Stimulated activated CD4-positive, alpha-beta T cell treated with anti-CD3 and anti-CD28 coated beads, Interleukin-4, amount 100 ng/mL, for 1 hour (primary cell): ENCODE measurements at regions not wholly inside any gene's neighbourhood (a gene's known extent, or its start where the extent isn't known, plus 50 kb on each side); places are given as distances from the start of the nearest gene placed in this dataset.

Source experiments
- DNase-seq: peaks from one replicate; pipeline ENCODE4 v3.0.0-alpha.2; 2020

DNA sequence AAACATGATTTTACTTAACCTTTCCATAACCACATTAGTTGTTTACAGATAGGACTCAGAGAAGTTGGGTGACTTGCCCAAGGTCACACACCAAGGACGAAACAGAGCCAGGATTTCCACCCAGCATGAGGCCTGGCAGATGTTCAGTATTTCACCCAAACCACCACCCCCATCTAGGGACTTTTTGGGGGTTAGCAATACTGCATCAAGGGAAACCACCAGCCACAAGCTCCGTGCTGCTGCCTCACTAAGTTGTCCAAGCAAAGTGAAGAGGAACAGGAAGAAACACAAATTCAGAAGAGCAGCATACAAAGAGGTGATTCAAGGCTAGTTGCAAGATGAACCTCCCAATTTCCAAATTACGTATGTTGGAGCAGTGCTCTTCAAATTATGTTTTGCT, 219.6 kb upstream of the RORB start:
- no peak for DNase-seq

DNA sequence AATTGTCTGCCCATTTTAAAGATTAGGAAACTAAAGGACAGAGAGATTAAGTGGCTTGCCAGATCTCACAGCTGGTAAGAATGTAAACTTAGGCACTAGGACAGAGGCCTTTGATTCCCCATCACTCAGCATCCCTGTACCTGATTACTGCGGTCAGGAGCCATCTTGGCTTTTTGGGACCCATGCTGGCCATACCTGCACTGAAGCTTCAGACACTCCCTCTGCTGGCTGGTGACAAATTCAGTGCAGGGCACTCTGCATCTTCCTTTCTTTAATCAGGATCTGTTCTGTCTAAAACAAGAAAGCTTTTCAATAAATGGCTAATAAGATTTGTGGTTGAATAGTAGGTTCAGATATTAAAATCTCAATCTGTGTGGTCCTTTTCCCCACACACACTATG, 215.5 kb upstream of the RORB start:
- DNase-seq = no peak

DNA sequence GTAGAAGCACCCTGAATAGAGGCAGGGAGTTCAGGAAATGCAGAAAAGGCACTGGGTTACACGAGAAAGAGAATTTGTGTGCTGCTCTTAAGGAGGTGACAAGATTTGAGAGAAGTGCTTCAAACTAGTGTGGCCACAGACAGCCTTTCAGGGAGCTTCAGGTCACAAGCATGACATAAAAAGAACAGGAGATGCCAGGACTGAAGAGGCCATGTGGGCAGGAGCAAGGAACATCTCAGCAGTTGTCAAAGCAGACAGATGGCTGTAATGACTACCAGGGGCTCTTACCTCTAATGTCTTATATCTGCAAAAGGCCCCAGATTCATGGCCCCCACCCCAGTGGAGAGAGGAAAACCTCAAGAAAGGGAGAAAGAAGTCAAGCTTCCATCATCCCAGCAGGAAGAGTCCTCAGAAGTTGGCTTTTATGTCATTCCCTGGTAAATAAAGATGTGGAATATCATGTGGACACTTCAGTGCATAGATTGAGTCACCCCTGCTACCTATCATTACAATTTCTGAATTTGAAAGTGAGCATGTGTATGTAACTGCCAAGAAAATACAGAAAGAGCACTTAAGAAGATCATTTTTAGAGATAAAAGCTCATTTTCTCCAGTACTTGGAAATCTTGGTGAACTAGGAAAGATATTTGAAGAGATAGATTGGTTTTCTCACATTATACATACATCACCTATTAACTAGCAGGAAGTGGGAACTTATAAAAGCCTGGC, 214.4 kb upstream of the RORB start:
- no peak for DNase-seq

DNA sequence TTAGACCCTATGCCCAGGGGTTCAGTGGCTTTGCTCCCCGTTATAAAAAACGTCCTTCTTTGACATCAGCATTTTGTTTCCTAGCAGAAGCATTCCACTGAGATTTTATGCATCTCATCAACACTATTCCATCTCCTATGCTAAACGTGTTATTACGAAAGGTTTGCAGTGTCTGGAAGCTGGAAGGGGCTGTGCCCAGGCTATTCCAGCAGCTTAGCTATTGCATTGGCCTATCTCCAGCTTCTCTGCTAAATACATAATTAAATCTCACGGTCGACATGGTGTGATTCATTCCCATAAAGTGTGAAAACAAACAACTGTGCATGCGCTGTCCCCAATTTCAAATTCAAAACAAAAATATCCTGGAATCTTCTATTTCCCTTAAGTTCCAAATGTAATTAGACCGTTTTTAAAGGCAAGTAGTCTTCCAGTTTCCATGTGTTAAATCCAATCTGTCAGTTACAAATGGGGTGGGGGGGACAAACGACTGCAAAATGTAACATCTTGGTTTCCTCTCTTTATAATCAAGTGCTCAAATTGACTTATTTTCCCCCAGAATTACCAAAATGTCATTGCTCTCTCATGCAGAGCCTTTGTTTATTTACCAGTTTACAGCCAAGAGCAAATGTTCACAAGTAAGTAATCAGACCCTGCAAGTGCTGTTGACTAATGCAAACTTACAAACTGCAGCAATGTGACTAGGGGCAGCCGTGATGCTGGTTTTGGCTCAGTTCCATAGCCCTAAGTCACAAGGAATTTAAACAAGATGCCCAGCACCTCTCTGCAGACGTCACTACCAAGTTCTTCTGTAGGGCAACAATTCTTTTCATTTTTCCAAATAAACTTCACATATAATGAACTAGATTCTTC, 212.3 kb upstream of the RORB start:
- DNase-seq = no peak

DNA sequence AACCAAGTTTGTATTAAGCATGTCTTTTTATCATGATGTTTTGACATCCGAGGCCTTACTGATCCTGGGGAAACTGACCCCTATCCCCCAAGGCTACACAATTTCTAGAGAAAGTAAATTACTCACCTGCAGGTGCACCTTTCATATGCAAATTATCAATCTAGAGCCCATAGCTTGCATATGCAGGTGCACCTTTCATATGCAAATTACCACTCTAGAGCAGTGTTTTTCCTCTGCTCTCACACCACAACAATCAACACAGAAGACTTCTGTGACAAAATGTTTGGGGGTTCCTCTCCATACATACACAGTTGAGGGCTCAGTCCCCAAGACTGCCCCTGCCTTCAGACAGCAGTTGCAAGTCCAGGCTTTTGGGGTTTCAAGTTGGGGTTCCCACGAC, 203.7 kb upstream of the RORB start:
- DNase-seq = no peak

DNA sequence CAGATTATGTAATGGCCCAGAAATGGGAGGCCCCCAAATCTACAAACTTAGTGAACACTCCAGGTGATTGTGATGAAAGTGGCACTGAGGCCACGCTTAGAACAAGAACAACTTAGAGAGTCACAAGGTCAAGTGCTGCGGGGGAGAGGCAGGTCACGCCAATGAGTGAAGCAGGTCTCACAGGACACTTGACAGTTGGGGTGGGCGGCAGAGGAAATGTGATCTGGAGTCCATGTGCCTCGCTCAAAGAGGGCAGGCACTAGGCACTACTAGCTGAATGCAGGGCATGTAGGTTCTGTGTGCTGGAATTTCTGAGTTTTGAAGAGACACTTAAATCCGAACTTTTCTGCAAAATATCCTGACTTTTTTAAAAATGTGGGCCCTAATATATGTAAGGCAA, 193.2 kb upstream of the RORB start:
- no peak for DNase-seq

DNA sequence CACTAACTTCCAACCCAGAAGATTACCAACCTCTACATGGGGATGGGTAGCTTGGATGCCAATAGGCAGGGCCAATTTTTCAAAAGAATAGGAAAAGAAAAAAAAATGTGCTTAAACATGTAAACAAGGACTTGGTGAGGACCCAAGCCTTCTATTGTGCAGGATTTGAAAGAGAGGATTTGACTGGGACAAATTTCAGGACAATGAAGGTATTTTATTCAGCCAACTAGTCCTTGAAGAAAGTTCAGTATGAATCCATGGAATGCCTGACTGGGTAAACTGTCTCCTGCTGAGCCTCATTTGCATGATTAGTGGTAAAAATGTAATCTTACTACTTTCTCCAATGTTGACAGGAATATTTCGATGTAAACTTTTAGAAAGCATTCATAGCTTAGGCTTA, 192.5 kb upstream of the RORB start:
- no peak for DNase-seq

DNA sequence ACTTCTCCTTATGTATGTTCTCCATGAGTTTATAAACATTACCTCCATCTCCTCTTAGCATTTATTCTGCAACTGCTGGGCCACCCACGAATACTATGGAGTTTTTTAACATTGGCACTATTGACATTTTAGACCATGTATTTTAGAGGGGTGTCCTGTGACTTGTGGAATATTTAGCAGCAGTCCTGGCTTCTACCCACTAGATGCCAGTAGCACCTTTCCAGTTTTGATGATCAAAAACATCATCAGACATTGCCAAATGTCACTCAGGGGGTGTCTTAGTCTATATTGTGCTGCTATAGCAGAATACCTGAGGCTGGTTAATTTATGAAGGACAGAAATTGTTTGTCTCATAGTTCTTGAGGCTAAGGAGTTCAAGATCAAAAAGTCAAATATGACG, 187.5 kb upstream of the RORB start:
- no peak for DNase-seq

DNA sequence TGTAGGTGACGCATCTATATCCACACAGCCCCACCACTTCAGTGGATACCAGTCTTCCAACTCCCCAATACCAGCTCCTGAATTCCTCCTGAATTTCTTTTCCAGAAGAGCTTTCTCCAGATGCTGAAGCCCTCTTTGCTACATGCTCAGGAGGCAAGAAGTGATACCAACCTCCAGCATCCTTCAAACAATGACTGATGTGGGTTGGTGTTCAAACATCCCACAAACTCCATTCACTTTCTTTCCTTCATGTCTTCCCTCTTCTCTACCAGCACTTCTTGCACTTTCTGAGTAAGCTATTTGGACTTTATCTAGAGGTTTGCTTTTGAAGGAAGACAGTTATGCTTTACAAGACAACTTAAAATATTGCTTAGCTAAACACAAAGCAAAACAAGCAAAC, 179.9 kb upstream of the RORB start:
- no peak for DNase-seq

DNA sequence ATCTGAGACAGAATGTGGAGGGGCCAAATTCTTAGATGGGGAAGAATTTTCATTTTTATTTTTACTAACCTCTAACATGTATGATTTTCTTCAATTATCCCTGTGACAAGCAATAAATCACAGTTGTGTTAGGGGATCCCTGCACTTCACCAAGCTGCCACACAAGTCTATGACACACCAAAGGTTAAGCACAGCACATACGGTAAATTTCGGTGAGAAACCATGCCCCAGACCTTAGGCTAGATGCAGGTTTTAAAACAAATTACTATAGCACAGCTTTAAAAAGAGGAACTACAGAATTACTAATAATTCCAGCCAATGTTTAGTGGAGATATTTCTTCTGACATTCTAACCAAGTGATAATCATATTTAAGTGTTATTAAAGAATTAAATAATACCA, 175.7 kb upstream of the RORB start:
- no peak for DNase-seq

DNA sequence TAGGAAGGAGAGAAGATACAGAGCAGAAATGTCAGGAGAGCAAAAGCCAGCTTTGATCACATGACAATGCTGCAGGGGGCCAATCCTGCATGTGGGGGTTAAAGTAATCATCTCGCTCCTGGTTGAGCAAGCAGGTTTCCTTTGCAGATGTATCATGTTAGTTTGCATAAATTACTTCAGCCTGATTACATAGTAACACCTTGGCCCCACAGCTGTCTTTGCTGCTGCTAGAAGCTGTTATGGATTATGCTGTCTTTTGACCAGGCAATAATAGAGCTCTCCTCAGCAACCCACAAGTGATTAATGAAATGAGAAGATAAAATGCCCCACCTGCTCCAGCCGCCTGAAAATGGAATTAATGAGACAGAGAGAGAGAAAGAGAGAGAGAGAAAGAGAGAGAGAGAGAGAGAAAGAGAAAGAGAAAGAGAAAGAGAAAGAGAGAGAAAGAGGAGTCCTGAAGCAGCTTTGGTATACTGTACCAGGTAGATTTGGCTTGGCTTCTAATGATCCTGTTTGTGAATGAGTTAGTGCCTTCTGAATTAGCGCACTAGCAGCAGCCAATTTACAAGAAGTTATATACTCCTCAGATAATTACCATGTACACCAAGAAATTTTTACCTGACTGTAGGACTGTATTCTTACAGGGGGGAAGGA, 174.3 kb upstream of the RORB start:
- DNase-seq = no peak

DNA sequence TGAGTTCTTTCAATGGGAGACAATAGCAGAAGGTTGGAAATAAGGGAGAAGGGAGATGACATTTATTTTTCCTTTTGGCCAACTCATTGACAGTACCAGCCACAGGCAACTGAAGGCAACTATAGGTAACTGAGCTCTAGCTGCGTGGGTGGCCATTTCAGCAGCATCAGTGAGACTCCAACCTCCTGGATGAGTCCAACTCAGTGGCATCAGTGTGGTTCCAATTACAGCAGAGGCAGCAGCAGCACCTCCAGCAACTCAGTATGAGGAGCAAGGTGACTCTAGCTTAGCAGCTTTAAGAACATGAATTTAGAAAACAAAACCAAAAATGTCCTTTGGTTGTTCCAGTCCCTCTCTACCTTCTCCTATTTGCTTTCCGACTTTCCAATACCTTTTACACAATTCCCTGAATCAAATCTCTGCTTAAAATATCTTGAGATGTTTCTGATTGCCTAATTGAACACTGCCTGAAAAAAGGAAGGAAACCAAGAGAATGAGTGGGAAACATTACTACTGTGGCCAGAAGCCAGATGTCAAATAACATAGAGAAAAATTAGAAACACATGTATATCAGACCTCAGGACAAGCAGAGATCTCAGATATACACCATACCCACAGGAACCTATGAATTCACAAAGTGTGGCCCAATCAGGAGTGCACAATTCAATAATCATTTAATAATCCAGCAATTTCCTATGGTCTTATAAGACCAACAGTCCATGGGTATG, 166.5 kb upstream of the RORB start:
- no peak for DNase-seq

DNA sequence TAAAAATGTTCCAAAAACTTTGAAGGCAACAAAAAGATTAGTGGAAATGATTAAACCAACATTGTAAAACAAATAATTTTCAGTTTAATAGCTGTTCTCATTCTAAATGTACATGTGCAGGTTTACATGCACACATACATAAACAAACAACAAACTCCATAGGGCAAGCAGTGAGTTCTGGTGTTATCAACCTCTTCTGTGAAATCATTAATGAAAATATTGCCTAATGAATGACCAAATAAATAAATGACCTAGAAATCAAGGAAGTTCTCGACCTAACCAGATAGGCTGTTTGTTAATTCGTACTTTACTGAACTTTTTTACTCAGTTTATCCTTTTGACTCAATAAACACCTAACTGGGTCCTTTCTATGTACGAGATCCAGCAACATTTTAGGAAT, 165.5 kb upstream of the RORB start:
- DNase-seq = no peak

DNA sequence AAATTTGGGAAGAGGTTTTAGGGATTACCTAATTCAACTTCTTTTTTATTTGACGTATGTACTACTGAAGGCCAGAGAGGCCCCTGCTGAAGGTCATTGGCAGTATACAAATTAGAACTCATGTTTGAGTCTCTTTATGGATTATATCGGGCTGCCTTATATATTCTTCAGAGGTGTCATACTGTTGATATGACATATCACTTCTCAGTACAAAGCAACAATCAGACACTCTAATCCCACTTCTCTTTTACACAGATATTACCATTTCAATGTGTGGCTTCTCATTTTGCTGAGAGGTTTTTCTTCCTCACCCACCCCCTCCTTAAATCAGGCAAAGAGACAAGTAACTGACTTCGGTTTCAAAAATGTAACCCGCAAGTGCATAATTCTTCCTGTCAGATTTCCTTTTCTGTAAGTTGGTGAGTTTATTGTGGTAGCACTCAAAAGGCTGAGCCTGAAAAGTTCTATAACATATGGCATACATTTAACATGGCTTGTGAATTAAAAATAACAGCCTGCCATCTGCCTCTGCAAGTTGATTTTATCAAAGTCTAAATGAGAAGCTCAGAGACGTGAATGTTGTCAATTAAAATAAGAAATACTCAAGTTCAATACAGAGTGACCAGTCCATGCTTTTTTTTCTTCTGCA, 163.6 kb upstream of the RORB start:
- no peak for DNase-seq

DNA sequence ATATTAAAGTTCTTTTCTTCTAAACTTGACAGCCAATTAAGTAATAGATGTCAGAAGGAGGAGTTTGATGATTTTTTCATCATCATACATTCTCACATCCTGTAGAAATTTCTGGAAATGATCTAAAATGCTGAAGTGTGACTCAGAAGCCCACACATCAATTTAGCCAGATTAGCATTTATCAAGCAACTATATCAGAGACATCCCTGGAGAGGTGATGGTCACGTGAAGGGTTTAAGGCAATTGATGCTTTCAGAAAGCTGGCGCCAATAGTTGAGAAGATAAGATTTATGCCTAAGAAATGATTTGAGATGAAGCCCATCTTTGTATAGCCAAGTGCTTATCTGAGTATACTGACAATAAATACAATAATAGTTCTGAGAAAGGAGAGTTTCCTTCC, 162.9 kb upstream of the RORB start:
- DNase-seq = no peak

DNA sequence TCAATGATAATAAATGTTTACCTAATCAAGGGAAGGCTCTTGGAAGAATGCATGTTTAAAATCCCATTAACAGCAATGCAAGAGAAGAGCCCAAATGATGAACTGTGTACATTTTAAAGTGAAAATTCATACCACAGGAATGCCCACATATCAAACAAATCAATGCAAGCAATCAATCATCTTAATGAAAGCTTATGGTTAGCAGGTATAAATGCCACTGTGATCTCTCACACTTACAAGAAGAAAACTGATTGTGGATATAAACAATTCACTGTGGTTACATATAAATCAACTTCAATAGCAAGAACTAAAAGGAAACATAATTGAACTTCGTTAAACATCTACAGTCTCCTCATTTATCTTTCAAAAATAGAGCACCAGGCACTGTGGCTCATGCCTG, 161.0 kb upstream of the RORB start:
- no peak for DNase-seq

DNA sequence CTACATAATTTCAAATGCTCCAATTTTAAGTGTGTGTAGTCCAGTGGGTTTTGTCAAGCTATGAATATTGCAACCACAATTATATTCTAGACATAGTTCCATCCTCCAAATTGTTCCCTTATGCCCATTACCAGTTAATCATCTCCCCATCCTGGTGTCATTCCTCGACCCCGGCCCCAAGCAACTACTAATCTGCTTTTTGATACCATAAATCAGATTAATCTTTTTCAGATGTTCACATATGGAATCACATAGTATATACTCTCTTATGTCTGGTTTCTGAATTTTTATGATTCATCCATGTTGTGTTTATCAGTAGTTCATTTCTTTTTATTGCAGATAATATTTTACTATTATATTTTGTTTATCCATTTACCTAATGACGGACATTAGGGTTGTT, 148.4 kb upstream of the RORB start:
- no peak for DNase-seq

DNA sequence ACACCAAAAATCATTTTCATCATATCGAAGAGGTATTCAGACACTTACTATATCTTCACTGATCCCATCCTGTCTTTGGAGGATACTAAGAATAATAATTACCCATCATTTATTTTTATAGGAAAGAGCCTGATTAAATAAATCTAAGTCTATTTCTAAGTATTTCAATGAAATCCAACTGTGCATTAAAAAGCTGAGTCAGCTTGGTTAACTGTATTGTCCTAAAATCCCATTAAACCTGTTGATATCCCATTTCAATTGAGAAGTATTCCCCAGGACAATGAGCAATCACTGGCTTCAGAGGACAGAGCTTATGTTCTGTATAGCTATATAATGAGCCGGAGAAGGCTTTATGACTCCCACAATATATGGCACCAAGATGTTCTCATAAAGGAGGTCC, 142.0 kb upstream of the RORB start:
- no peak for DNase-seq

DNA sequence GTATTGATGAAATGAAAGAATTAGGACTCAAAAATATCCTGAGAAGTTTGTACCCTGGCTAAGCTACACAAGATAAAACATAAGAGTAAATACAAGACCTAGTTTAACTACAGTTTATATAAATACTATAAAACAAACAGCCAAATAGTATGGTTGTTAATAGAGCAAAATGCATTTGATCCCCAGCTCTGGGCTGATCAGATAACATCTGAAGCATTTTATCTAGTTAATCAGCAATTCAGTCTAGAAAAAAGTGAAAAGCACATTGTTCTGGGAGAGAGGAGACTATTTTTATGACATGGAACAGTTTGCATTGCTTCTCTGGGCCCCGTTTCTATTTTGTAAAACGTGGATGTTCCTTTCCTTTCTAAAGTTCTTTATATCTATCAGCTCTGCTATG, 139.6 kb upstream of the RORB start:
- DNase-seq = no peak

DNA sequence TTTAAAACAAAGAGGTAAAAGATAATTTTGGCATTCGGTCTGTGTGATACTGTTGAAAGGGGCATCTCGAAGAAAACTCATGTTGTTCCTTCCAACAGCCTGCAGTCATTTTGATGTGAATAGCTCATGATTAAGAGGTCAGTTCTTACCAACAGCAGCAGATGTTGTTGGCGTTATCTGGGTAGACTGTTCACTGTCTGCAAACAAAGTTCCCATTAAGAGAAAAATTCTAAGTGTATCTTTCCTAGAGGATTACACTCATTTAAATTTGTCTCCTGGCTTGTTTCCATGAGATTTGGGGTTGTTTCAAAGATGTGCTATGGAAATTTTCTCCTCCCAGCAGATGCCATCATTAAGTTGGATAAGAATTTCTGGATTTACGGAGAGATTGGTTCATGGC, 138.2 kb upstream of the RORB start:
- no peak for DNase-seq

DNA sequence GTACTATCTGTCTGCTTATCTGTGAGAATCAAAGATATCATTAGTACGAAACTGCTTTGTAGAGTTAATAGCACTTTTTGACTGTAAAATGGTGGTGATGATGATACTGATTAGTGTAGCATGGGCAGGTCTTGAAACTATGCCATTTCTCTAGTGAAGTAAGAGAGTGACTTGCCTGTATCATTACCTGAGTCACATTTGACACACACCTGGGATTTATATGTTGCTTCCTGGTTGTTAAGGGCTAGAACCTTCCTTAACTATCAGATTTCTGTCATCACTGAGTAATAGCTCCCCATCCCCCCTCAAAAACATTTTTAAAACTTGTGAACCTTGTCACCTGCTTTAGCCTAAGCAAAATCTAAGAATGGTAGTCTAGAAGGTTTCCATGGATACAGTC, 135.6 kb upstream of the RORB start:
- DNase-seq = no peak

DNA sequence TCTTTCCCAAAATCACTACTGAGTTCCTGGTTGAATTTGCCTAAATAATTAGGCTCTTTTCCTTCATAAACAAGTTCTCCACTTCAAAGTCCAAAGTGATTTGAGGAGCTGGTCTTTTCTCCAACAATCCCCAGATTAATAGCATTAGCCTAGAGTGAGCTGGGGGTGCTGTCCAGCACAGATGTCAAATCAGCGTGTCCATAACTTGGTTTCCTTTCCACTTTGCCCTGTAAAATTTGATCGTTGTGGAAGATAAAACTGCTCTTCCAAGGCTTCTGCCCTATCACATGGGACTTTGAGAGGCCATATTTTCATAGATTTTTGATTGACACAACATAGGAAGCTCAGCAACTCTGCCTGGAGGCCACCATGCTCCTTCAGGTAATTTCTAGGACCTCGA, 134.7 kb upstream of the RORB start:
- no peak for DNase-seq

DNA sequence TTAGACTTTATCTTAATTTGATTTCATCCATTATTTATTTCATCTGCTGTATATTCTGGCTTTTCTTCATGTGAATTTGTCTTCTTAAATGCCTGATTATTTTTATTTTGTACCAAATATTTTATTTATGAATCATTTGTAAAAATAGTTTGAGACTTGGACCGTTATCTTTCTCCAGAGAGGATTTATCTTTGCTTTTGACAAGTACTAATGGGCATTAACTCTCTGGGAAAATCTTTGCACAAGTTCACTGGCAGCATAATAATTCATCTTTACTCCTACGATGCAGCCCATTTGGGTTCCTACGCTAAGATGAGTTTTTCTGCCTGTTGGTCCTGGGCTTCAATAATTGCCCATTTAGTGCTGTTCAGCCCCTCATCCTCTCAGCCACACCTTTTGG, 131.0 kb upstream of the RORB start:
- DNase-seq = no peak
